HepG2 (cell line): ENCODE measurements at regions not wholly inside any gene's neighbourhood (a gene's known extent, or its start where the extent isn't known, plus 50 kb on each side); places are given as distances from the start of the nearest gene placed in this dataset.

Source experiments
- ARID5B ChIP-seq: IDR thresholded peaks from 2 replicates; pipeline ENCODE4 v1.4.0; 2020; ENCODE audit warnings: mild to moderate bottlenecking, missing genetic modification reagents
- ATF6 ChIP-seq: sonication (generic); formaldehyde crosslinking; conservative IDR thresholded peaks from 2 replicates; pipeline ENCODE4 v1.4.0; 2020; ENCODE audit warnings: missing genetic modification reagents
- FOXP1 ChIP-seq, 2 experiments: fragments of 450-650 bp in 1 of 2; IDR thresholded peaks; 2 replicates each; pipeline ENCODE4 v1.6.1; 2017 to 2018; ENCODE audit warnings: antibody characterized with exemption in 1 of 2
- KDM5B ChIP-seq: sonication (generic); formaldehyde crosslinking; IDR thresholded peaks from 2 replicates; pipeline ENCODE4 v1.4.0; 2020; ENCODE audit warnings: missing genetic modification reagents, mild to moderate bottlenecking, borderline replicate concordance
- MYNN ChIP-seq: sonication (generic); formaldehyde crosslinking; IDR thresholded peaks from 2 replicates; pipeline ENCODE4 v1.4.0; 2020; ENCODE audit warnings: mild to moderate bottlenecking, low read depth, missing genetic modification reagents
- NCOA2 ChIP-seq: sonication (generic); formaldehyde crosslinking; IDR thresholded peaks from 2 replicates; pipeline ENCODE4 v1.8.0; 2022; ENCODE audit warnings: inconsistent platforms
- NFE2 ChIP-seq: sonication (generic); formaldehyde crosslinking; IDR thresholded peaks from 2 replicates; pipeline ENCODE4 v1.4.0; 2020; ENCODE audit warnings: missing genetic modification reagents
- NFYC ChIP-seq: IDR thresholded peaks from 2 replicates; pipeline ENCODE4 v1.6.1; 2016; ENCODE audit warnings: missing genetic modification reagents, missing compliant biosample characterization
- ONECUT2 ChIP-seq: sonication (generic); formaldehyde crosslinking; IDR thresholded peaks from 2 replicates; pipeline ENCODE4 v1.4.0; 2020; ENCODE audit warnings: missing genetic modification reagents
- PLSCR1 ChIP-seq: sonication (generic); formaldehyde crosslinking; IDR thresholded peaks from 2 replicates; pipeline ENCODE4 v1.5.0; 2020; ENCODE audit warnings: missing genetic modification reagents, mild to moderate bottlenecking, borderline replicate concordance
- RAD21 ChIP-seq: fragments of 450-650 bp; formaldehyde crosslinking; IDR thresholded peaks from 2 replicates; pipeline ENCODE4 v1.5.0; 2020; ENCODE audit warnings: mild to moderate bottlenecking
- SMAD9 ChIP-seq: sonication (generic); formaldehyde crosslinking; IDR thresholded peaks from 2 replicates; pipeline ENCODE4 v1.5.1; 2020; ENCODE audit warnings: mild to moderate bottlenecking, missing genetic modification reagents
- TFE3 ChIP-seq: IDR thresholded peaks from 2 replicates; pipeline ENCODE4 v1.6.1; 2016
- ZBTB38 ChIP-seq: sonication (generic); formaldehyde crosslinking; IDR thresholded peaks from 2 replicates; pipeline ENCODE4 v1.5.1; 2020; ENCODE audit warnings: mild to moderate bottlenecking, missing genetic modification reagents
- ZNF17 ChIP-seq: sonication (generic); formaldehyde crosslinking; IDR thresholded peaks from 2 replicates; pipeline ENCODE4 v1.5.0; 2020; ENCODE audit warnings: mild to moderate bottlenecking, missing genetic modification reagents
- ZNF225 ChIP-seq: sonication (generic); formaldehyde crosslinking; IDR thresholded peaks from 2 replicates; pipeline ENCODE4 v1.4.0; 2020; ENCODE audit warnings: mild to moderate bottlenecking, missing genetic modification reagents
- ZNF3 ChIP-seq: IDR thresholded peaks from 2 replicates; pipeline ENCODE4 v1.7.0; 2017; ENCODE audit warnings: inconsistent platforms
- ZNF460 ChIP-seq: sonication (generic); formaldehyde crosslinking; IDR thresholded peaks from 2 replicates; pipeline ENCODE4 v1.5.1; 2020; ENCODE audit warnings: missing genetic modification reagents, mild to moderate bottlenecking, borderline replicate concordance
- ZNF468 ChIP-seq: sonication (generic); formaldehyde crosslinking; IDR thresholded peaks from 2 replicates; pipeline ENCODE4 v1.8.0; 2022; ENCODE audit warnings: mild to moderate bottlenecking, moderate library complexity, missing genetic modification reagents
- ZNF703 ChIP-seq: sonication (generic); formaldehyde crosslinking; IDR thresholded peaks from 2 replicates; pipeline ENCODE4 v1.5.1; 2020; ENCODE audit warnings: missing genetic modification reagents, mild to moderate bottlenecking, moderate library complexity, borderline replicate concordance
- ZZZ3 ChIP-seq: sonication (generic); formaldehyde crosslinking; IDR thresholded peaks from 2 replicates; pipeline ENCODE4 v1.4.0; 2020; ENCODE audit warnings: missing genetic modification reagents, mild to moderate bottlenecking, borderline replicate concordance

GRCh38 chr9:129446828-129447550, 173.9 kb downstream of the C9orf50 start (continued):
- TF ChIP-seq ARID5B (no peak), ZNF460 (no peak), ZNF3 (CRISPR knock-in tag) (no peak), NCOA2 (no peak), NFE2 (CRISPR knock-in tag) (no peak), ATF6 (CRISPR knock-in tag) (no peak), NFYC (peak; percentile 64), RAD21 (CRISPR knock-in tag) (no peak), ZZZ3 (CRISPR knock-in tag) (no peak), ONECUT2 (CRISPR knock-in tag) (no peak), TFE3 (CRISPR knock-in tag) (0 out of 2 replicates have a peak, but pooled peaks have one; percentile 39), ZNF703 (CRISPR knock-in tag) (no peak), SMAD9 (no peak), PLSCR1 (CRISPR knock-in tag) (no peak), KDM5B (CRISPR knock-in tag) (no peak), ZBTB38 (CRISPR knock-in tag) (peak; percentile 61; the same call in 1 of the 2 replicates), FOXP1 (IDR thresholded peaks at IDR 0.05) (no peak), FOXP1 (CRISPR knock-in tag; IDR thresholded peaks at IDR 0.05) (no peak), ZNF468 (CRISPR knock-in tag) (no peak), MYNN (CRISPR knock-in tag) (no peak), ZNF17 (CRISPR knock-in tag) (no peak), ZNF225 (CRISPR knock-in tag) (no peak)
